Glomerular visceral epithelial cell (primary cell): ENCODE measurements at regions not wholly inside any gene's neighbourhood (a gene's known extent, or its start where the extent isn't known, plus 50 kb on each side); places are given as distances from the start of the nearest gene placed in this dataset.

Experiments
- DNase-seq: peaks from one replicate; pipeline ENCODE4 v3.0.0-alpha.2; 2016; ENCODE audit errors: extremely low spot score

DNA sequence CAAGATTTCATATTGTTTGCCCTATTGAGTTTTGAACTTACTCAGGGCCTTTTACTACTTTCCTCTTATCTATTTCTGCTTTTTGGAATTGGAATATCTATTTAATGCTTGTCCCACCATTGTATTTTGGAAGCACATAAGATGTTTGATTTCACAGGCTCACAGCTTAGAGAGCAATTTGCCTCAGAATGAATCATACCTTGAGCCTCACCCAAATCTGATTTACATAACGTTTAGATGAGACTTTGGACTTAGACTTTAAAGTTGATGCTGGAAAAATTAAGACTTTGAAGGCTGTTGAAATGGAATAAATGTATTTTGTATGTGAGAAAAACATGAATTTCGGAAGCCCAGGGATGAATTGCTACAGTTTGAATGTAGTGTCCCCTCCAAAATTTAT, 458.9 kb downstream of the CNTN6 start:
- no peak for DNase-seq

- DNase-seq, result no peak
Measured at GRCh38 chr3:1552831-1553230, 460.0 kb downstream of the CNTN6 start.

DNA sequence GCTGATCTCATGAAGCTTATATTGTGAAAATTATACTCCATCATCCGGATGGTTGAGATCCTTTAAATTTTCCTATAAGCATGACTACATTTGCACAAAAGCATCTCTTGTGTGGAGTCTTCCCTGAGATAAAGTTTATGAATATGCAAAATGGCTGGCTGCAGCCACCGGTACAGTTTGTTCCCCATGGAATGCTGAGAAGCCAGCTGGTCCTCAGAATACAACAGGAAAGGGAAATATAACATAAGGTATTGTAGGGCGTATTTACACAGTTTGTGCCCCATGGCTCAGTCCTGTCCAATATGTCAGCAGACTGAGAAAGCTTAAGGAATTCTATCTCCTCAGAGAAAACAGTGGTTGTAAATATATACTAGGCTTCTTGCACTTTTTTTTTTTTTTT, 468.6 kb downstream of the CNTN6 start:
- no peak for DNase-seq

DNA sequence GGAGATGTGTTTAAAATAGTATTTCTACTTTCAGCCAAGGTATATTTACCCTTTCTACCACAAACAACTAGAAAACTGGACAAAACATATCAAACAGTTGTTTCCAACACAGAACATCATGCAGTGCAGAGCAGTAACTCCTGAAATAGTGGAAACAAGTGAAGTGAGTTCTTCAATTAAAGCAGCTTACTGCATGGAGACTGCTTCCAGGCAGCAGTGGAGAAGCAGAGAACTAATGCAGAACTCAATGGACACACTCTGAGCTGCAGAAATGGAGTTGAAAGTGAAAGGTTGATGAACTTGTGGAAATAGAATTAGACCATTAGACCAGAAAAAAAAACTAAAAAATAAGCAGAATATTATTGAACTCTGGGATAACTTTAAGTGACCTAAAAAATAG, 478.9 kb downstream of the CNTN6 start:
- DNase-seq, result no peak

GRCh38 chr3:1576047-1576446, 483.2 kb downstream of the CNTN6 start:
- no peak for DNase-seq

DNA sequence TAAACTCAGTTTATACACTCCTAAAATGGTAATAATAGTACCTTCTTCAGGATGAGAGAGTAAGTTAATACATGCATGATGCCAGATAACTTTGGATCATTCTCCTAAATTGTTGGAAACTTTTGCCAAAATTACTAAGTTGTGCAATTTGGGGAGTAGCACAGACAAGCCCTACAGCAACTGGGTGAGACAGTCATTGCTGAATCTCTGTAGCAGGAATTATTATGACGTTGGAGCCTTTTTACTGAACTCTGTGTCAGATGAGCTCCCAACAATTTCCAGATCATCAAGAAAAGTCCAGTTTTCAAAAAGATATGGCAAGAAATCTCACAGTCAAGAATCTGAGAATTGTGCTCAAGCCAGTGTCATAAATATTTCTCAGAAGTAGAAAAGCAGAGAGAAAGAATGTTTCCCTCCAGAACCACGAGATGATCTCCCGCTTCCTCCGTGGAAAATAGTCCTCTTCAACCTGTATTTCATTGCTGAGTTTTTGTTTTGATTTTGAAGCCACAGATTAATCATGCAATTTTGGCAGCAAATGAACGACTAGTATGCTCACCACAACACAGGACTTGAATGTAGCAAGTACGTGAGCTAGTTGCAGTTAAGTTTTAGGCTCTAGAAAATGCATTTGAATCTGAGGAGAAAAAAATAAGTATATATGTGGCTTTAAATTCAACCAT, 485.4 kb downstream of the CNTN6 start:
- DNase-seq, result no peak

GRCh38 chr3:1583044-1583443, 490.2 kb downstream of the CNTN6 start:
- DNase-seq, result no peak

GRCh38 chr3:1587426-1587825, 494.6 kb downstream of the CNTN6 start:
- DNase-seq, result no peak

DNA sequence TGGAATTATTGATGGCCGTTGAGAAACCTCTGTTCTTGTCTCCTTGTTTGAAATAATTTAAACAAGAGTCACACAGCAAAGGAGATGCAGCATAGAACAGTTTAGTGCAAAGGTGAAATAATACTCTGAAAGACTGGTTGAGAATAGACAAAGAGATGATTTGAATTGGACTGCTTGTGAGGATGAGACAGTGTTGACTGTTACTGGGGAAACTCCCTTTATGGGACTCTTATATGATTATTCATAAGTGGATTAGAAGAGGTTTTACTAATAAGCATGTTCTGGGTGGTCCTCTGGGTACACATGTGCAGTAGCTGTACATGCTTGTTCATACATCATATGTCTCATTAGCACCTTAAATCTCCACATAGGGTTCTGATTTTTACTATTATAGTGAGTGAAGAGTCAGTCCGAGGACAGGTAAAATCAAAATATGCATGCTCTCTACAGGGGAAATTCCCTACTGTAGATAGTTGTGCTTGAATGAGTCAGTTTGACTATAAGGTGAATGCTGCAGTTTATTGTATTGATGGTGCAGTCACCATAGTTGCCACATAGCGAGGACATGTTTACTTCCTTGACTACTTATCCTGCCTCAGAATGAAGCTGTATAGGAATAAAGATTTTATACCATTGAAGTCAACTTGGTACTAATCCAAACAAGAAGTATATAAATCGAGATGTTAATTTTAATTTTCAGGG, 498.7 kb downstream of the CNTN6 start:
- no peak for DNase-seq

GRCh38 chr3:1594940-1595339, 502.1 kb downstream of the CNTN6 start:
- no peak for DNase-seq

DNA sequence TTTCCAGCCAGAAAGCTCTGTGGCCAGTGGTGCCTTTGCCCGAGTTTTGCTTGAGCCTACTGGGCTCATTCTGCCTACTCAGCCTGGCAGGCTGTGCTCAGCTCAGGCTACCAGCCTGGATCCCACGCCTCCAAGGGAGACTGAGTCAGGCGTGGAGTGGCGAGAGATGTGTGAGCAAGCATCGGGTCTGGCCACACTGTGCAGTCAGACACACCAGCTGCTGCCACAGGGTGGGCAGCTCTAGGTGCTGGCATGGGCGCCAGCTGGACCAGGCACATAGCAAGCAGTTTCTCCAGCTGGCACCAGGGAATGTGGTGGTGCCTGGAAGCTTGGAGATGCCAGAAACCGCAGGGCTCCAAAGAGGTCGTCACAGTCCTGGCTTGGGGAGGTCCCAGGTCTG, 498.5 kb upstream of the CNTN4 start:
- DNase-seq, result no peak

DNA sequence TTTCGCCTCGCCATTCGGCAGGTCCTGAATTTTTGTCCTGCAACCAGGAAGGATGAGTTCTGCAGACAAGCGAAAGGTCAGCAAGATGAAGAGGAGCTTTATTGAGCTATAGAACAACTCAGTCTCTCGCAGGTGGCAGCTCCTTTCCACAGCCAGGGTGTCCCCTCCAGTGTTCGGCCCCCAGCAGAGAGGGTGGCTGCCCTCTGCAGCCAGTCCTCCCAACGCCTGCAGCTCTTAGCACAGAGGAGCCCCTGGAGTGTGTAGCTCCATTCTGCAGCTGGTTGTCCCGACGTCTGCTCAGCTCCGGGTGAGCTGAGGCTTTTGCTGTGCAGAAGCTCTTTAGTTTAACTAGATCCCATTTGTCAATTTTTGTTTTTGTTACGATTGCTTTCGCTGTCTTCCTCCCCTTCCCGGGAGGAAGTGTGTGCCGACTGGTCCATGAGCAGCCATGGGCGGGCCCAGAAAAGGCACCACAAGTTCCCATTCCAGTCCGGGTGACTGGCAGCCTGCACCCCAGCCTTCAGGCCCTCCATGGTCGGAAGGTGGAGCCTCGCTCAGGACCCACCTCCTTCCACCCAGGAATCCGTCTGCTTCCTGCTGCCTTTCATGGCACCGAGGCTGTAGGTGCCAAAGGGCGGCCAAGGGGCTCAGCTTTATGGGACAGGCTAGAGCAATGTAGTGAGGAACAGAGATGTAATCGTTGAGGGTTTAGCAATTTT, 497.8 kb upstream of the CNTN4 start:
- no peak for DNase-seq

- no peak for DNase-seq
Measured at GRCh38 chr3:1609416-1609815, 489.2 kb upstream of the CNTN4 start.

- no peak for DNase-seq
Measured at GRCh38 chr3:1611824-1612223, 486.8 kb upstream of the CNTN4 start.

DNA sequence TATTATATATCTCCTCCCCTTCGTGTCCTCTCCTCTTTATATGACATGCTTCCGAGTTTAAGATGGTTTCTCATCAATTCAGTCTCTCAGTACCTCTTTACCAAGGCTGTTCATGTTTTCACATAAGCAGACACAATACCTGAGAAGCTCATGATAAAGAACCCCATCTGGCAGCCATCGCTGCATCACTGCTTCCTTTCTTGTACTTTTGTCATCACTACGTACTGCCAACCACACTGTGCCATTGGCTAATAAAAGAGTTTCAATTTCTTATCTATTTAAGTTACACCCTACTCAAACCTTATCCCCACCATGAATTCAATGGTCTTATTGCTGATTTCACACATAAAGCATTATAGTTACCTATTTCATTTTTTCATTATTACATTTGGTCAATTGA, 484.7 kb upstream of the CNTN4 start:
- DNase-seq, result no peak

- no peak for DNase-seq
Measured at GRCh38 chr3:1616744-1617143, 481.9 kb upstream of the CNTN4 start.

- DNase-seq, result no peak
Measured at GRCh38 chr3:1623896-1624295, 474.8 kb upstream of the CNTN4 start.

DNA sequence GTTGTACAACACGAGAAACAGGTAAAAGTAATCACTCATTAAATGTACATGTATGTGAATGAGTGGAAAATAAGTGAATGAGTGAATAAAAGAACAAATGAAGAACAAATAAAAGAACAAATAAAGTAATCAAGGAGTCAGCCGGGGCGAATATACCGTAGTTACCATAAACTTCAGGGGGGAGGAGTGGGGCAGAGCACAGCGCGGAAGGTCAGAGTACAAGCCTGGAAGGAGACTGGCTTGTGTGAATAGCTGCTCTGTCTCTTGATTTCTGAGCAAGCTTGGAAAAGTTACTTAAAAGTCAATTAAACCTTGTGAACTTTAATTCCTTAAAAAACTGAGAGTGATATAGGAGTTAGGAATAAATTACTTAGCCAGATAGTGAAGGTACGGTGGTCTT, 466.5 kb upstream of the CNTN4 start:
- no peak for DNase-seq

DNA sequence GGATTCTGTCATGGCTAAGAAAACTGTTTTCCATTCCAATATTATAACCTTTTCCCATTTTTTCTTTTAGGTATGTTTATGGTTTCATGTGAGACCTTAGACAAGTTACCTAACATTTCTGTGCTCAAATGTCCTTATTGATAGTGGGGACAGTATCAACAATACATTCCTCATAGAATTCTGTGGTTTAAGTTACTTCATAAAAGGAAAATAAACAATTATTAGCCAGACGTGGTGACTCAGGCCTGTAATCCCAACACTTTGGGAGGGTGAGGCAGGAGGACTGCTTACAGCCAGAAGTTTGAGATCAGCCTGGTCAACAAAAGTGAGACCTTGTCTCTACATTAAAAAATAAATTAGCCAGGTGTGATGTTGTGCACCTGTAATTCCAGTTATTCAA, 436.8 kb upstream of the CNTN4 start:
- DNase-seq, result no peak

DNA sequence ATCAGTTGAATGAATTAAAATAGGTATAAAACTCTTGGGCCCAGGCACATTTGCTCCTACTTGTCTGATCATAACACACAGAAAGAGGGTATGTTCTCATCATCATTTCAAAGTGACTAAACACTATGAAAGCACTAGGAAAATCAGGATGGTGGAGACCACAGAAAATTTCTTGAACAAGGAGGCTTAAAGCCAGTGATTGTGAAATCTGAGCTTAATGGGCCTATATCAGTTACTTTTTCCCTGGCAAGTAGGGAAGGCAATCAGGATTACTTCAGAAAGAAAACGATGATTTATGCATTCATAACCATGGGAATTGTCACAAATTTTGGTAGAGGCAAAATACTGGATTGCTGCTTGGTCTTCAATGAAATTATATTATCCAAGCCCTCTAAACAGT, 434.4 kb upstream of the CNTN4 start:
- no peak for DNase-seq

- DNase-seq, result no peak
Measured at GRCh38 chr3:1666865-1667264, 431.8 kb upstream of the CNTN4 start.

DNA sequence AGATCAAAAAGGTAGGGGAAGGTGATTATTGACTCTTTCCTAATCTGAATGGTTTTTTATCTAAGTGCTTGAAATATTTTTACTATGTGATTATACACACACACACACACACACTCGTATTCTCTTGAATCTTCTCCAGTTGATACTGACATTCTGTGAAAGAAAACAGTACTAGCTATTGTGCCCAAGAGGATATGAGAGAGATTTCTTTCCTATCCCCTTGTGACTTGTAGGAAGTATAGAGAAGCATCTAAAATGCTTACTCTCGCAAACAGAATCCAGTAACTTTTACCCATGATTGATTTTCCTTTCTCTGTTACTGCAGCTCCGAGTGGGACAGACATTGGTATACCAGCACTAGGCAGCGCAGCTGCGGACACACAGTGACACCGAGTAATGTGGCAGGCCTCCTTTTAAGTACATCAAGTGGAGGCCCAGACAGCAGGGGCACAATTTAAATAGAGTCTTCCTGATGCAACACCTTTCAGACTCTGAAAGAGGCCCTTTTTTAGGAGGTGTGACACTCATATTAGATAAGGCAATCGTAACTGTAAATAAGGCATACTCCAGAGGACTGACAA, 421.0 kb upstream of the CNTN4 start:
- no peak for DNase-seq

DNA sequence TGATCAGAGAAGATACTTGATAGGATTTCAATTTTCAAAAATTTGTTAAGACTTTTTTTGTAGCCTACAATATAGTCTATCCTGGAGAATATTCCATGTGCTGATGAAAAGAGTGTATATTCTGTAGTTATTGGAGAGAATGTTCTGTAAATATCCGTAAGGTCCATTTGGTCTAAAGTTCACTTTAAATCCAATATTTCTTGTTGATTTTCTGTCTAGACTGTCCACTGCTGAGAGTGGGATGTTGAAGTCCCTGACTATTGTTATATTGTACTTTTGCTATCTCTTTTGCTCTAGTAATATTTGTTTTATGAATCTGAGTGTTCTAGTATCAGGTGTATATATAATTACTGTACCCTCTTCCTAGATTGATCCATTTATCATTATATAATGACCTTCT, 406.2 kb upstream of the CNTN4 start:
- no peak for DNase-seq
